ENCODE measurements at regions not wholly inside any gene's neighbourhood (a gene's known extent, or its start where the extent isn't known, plus 50 kb on each side); places are given as distances from the start of the nearest gene placed in this dataset.
"Not testable (repeated sequence)": the region's sequence is repeated elsewhere in the genome, so short reads cannot be mapped to it uniquely, and the experiment has no call there.

DNA sequence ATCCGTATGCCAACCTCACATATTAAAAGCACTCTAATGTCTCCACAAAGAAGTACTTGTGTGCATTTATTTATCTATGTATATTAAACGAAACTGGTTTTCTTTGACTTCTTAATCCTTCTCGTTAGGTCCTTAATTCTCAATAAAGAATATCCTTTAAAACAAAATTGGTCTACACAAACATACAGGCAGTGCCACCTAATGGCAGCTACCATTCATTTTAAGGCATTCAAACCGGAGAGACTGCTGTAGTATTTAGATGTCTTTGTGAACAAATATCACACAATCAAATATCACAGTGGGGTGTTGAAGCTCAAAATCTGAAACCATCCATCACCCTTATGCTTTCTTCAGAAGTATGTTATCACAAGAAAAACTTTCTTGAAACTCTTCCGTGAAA lies 96.6 kb upstream of the IRAK1BP1 start:
- no peak for DNase-seq (ENCODE audit: low spot score in 2 of 2)
- no peak overlapping the region for H3K4me3 ChIP-seq (ENCODE audit: low read depth, poor library complexity, severe bottlenecking)
- no peak for TF ChIP-seq POLR2A (IDR thresholded peaks at IDR 0.05)
- TF ChIP-seq, protein P1, sequence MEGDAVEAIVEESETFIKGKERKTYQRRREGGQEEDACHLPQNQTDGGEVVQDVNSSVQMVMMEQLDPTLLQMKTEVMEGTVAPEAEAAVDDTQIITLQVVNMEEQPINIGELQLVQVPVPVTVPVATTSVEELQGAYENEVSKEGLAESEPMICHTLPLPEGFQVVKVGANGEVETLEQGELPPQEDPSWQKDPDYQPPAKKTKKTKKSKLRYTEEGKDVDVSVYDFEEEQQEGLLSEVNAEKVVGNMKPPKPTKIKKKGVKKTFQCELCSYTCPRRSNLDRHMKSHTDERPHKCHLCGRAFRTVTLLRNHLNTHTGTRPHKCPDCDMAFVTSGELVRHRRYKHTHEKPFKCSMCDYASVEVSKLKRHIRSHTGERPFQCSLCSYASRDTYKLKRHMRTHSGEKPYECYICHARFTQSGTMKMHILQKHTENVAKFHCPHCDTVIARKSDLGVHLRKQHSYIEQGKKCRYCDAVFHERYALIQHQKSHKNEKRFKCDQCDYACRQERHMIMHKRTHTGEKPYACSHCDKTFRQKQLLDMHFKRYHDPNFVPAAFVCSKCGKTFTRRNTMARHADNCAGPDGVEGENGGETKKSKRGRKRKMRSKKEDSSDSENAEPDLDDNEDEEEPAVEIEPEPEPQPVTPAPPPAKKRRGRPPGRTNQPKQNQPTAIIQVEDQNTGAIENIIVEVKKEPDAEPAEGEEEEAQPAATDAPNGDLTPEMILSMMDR (IDR thresholded peaks at IDR 0.05), result no peak
- 76% methylated on average over 5 of the region's 5 CpGs for WGBS, 2 donors
- intact Hi-C loops (cut with DNase I; ENCODE audit: low total_unique reads), result no loop called here

DNA sequence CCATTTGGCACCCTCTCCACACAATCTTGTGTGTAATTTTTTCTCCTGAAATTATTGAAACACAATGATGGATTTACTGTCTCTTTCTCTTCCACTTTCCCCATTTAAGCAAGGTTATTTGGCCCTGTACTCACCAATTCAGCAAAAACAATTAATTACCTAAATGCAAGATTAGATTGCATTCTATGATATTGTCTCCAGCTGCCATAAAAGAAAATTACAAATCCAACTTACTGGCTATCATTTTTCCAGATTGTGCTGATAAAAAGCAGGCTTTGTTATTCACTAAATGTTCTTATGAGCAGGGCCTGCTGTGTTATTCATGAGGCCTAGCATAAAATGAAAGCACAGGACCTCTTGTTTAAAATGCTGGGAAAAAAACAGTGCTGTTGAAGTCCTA lies 95.8 kb upstream of the IRAK1BP1 start:
- no peak for TF ChIP-seq POLR2A (IDR thresholded peaks at IDR 0.05)
- TF ChIP-seq, protein P1 (IDR thresholded peaks at IDR 0.05), result no peak
- DNase-seq (ENCODE audit: low spot score in 2 of 2), result no peak
- no peak overlapping the region for H3K4me3 ChIP-seq (ENCODE audit: low read depth, poor library complexity, severe bottlenecking)
- intact Hi-C loops (cut with DNase I; ENCODE audit: low total_unique reads), result no loop called here

DNA sequence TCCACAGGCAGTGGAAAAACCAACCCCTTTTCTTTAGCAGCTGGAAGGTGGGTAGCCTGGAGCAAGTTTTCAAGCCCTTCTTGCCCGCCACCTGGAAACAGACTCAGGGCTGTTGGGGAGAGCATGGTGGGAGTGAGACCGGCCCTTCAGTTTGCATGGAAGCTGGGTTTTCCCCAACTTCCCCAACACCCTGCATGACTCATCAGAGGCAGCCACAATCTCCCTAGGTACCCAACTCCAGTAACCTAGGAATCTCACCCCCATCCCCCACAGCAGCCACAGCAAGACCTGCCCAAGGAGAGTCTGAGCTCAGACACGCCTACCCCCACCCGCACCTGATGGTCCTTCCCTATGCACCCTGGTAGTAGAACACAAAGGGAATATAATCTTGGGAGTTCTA lies 86.3 kb upstream of the IRAK1BP1 start:
- 79 to 86% methylated on average over 4 of the region's 4 CpGs for WGBS, 2 donors

DNA sequence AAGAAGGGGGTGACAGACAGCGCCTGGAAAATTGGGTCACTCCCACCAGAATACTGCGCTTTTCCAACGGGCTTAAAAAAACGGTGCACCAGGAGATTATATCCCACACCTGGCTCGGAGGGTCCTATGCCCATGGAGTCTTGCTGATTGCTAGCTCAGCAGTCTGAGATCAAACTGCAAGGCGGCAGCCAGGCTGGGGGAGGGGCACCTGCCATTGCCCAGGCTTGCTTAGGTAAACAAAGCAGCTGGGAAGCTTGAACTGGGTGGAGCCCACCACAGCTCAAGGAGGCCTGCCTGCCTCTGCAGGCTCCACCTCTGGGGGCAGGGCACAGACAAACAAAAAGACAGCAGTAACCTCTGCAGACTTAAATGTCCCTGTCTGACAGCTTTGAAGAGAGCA lies 84.0 kb upstream of the IRAK1BP1 start:
- H3K4me3 ChIP-seq (ENCODE audit: low read depth, poor library complexity, severe bottlenecking); DNase-seq (ENCODE audit: low spot score in 2 of 2); intact Hi-C loops (cut with DNase I; ENCODE audit: low total_unique reads): not testable (repeated sequence)
- WGBS, 2 donors, result 75 to 87% methylated on average over 6 of the region's 6 CpGs

More for the DNA sequence above, 86.3 kb upstream of the IRAK1BP1 start:
- no peak overlapping the region for H3K4me3 ChIP-seq (ENCODE audit: low read depth, poor library complexity, severe bottlenecking)
- intact Hi-C loops (cut with DNase I; ENCODE audit: low total_unique reads), result no loop called here
- DNase-seq (ENCODE audit: low spot score in 2 of 2), result no peak
- no peak for TF ChIP-seq POLR2A (IDR thresholded peaks at IDR 0.05)
- TF ChIP-seq, protein P1 (IDR thresholded peaks at IDR 0.05), result no peak

DNA sequence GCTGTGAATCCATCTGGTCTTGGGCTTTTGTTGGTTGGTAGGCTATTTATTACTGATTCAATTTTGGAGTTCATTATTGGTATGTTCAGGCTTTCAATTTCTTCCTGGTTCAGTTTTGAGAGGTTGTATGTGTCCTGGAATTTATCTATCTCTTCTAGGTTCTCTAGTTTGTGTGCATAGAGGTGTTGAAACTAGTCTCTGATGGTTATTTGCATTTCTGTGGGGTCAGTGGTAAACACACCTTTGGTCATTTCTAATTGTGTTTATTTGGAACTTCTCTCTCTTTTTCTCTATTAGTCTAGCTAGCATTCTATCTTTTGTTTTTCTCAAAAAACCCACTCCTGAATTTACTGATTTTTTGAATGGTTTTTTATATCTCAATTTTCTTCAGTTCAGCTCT lies 70.1 kb upstream of the IRAK1BP1 start:
- intact Hi-C loops (cut with DNase I; ENCODE audit: low total_unique reads), result no loop called here
- no peak overlapping the region for H3K4me3 ChIP-seq (ENCODE audit: low read depth, poor library complexity, severe bottlenecking)
- TF ChIP-seq, protein P1 (IDR thresholded peaks at IDR 0.05), result no peak
- no peak for TF ChIP-seq POLR2A (IDR thresholded peaks at IDR 0.05)
- DNase-seq (ENCODE audit: low spot score in 2 of 2), result no peak

DNA sequence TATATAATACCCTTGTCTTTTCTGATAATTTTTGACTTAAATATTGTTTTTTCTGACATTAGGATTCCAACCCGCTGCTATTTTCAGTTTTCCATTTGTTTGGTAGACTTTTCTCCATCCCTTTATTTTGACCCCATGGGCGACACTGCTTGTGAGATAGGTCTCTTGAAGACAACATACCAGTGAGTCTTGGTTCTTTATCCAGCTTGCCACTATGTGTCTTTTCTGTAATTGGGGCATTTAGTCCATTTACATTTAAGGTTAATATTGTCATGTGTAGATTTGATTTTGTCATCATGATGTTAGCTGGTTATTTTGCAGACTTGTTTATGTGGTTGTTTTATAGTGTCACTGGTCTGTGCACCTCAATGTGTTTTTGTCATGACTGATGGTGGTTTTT lies 67.7 kb upstream of the IRAK1BP1 start:
- intact Hi-C loops (cut with DNase I; ENCODE audit: low total_unique reads), result no loop called here
- 95 to 96% methylated on average over 2 of the region's 2 CpGs for WGBS, 2 donors
- no peak overlapping the region for H3K4me3 ChIP-seq (ENCODE audit: low read depth, poor library complexity, severe bottlenecking)
- no peak for DNase-seq (ENCODE audit: low spot score in 2 of 2)
- TF ChIP-seq, protein P1 (IDR thresholded peaks at IDR 0.05), result no peak
- no peak for TF ChIP-seq POLR2A (IDR thresholded peaks at IDR 0.05)

DNA sequence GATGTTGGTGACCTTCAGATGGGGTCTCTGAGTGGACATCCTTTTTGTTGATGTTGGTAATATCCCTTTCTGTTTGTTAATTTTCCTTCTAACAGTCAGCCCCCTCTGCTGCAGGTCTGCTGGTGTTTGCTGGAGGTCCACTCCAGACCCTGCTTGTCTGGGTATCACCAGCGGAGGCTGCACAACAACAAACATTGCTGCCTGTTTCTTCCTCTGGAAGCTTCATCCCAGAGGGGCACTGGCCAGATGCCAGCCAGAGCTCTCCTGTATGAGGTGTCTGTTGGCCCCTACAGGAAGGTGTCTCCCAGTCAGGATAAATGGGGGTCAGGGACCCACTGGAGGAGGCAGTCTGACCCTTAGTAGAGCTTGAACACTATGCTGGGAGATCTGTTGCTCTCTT lies 60.6 kb upstream of the IRAK1BP1 start:
- DNase-seq (ENCODE audit: low spot score in 2 of 2); intact Hi-C loops (cut with DNase I; ENCODE audit: low total_unique reads); H3K4me3 ChIP-seq (ENCODE audit: low read depth, poor library complexity, severe bottlenecking): not testable (repeated sequence)
- WGBS, 2 donors, result 88 to 100% methylated on average over 1 of the region's 1 CpG

DNA sequence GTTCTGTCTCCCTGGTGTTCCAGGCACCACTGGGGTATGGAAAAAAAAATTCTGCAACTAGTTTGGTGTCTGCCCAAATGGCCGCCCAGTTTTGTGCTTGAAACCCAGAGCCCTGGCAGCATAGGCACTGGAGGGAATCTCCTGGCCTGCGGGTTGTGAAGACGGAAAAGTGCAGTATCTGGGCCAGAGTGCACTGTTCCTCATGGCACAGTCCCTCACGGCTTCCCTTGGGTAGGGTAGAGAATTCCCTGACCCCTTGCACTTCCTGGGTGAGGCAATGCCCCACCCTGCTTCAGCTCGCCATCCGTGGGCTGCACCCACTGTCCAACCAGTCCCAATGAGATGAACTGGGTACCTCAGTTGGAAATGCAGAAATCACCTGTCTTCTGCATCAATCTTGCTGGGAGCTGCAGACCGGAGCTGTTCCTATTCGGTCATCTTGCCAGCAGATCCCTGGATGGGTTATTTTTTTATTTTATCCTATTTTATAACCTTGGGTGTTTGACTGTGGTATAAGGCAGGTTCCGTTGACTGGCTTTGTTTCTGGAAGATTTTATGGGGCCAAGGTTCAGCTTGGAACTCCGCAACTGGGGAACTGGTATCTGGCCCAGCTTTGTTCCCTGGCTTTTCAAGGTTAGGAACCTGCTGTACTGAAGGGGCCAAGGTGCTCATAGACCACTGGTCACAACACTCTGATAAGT lies 59.5 kb upstream of the IRAK1BP1 start:
- H3K4me3 ChIP-seq (ENCODE audit: low read depth, poor library complexity, severe bottlenecking); intact Hi-C loops (cut with DNase I; ENCODE audit: low total_unique reads); DNase-seq (ENCODE audit: low spot score in 2 of 2): not testable (repeated sequence)
- WGBS, 2 donors, result 93% methylated on average over 10 of the region's 10 CpGs
